ENCODE measurements at regions not wholly inside any gene's neighbourhood (a gene's known extent, or its start where the extent isn't known, plus 50 kb on each side); places are given as distances from the start of the nearest gene placed in this dataset.
"Not testable (repeated sequence)": the region's sequence is repeated elsewhere in the genome, so short reads cannot be mapped to it uniquely, and the experiment has no call there.

DNA sequence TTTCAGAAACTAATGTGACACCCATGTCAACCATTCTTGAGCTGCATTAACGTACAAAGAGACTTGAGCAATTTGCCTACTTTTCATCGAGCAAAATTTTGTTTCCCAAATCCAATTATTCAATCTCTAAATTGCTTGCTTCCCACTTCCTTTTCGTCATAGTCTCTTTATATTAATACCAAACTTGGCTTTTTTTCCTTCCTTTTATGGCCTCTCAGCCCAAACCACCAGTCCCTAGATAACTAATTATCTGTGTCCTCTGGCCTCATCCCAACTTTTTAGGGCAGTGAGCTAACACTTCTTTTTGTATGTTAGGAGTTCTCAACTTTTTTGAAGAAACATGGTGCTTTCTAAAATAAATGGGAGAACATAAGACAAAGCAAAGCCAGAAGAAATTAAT is 155.5 kb upstream of the S1PR3 start:
- peaks cover 3 to 7% of the 10 kb centered on the region in 2 donors for H3K4me1 ChIP-seq (ENCODE audit: control insufficient read depth in 1 of 2, low read depth in 2 of 2)
- no peaks in the 10 kb centered on the region for H3K9me3 ChIP-seq
- TF ChIP-seq, protein P1, sequence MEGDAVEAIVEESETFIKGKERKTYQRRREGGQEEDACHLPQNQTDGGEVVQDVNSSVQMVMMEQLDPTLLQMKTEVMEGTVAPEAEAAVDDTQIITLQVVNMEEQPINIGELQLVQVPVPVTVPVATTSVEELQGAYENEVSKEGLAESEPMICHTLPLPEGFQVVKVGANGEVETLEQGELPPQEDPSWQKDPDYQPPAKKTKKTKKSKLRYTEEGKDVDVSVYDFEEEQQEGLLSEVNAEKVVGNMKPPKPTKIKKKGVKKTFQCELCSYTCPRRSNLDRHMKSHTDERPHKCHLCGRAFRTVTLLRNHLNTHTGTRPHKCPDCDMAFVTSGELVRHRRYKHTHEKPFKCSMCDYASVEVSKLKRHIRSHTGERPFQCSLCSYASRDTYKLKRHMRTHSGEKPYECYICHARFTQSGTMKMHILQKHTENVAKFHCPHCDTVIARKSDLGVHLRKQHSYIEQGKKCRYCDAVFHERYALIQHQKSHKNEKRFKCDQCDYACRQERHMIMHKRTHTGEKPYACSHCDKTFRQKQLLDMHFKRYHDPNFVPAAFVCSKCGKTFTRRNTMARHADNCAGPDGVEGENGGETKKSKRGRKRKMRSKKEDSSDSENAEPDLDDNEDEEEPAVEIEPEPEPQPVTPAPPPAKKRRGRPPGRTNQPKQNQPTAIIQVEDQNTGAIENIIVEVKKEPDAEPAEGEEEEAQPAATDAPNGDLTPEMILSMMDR (IDR thresholded peaks at IDR 0.05), result no peak
- DNase-seq (ENCODE audit: low spot score) (no peak), ATAC-seq (ENCODE audit: insufficient number of reproducible peaks, low FRiP score, low read depth) (no peak)
- no peak overlapping the region for H3K27ac ChIP-seq
- H3K4me3 ChIP-seq, result no peak overlapping the region
- H3K27me3 ChIP-seq (replicated peaks; ENCODE audit: insufficient read depth), result no peaks in the 10 kb centered on the region
- no peaks in the 10 kb centered on the region for H3K36me3 ChIP-seq

DNA sequence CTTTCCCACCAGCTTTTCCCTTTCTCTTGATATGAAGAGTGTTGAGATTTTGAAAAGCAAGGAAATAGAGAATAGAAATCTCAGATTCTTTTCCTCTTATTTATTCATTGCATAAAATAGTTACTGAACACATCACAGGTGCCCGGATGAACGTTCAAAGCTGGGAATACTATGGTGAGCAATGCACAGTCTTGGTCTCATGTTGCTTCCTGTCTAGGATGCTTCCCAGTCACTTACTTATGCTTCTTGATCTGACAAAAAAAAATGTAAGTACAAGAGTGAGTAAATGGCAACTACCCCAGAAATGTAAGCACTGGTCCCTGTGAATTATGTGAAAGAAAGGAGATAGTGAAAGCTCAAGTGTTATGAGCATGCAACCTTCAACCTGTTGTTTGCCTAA is 153.5 kb upstream of the S1PR3 start:
- ATAC-seq (ENCODE audit: insufficient number of reproducible peaks, low FRiP score, low read depth) (no peak), DNase-seq (ENCODE audit: low spot score) (no peak)
- no peaks in the 10 kb centered on the region for H3K9me3 ChIP-seq
- no peak overlapping the region for H3K4me3 ChIP-seq
- H3K27me3 ChIP-seq (replicated peaks; ENCODE audit: insufficient read depth), result no peaks in the 10 kb centered on the region
- H3K27ac ChIP-seq, result no peak overlapping the region
- TF ChIP-seq, protein P1 (IDR thresholded peaks at IDR 0.05), result no peak
- peaks cover 3 to 7% of the 10 kb centered on the region in 2 donors for H3K4me1 ChIP-seq (ENCODE audit: control insufficient read depth in 1 of 2, low read depth in 2 of 2)
- H3K36me3 ChIP-seq, result no peaks in the 10 kb centered on the region

DNA sequence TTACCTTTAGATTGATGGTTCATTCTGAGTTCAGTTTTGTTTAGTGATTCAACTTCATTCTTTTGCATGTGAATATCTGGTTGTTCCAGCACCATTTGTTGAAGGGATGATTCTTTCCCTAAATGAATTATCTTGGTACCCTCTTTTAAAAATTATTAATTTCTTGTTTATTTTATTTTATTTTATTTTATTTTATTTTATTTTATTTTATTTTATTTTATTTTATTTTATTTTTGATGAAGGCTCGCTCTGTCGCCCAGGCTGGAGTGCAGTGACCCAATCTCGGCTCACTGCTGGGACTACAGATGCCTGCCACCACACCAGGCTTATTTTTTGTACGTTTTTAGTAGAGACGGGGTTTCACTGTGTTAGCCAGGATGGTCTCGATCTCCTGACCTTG is 141.4 kb upstream of the S1PR3 start:
- H3K27ac ChIP-seq; H3K4me3 ChIP-seq; H3K36me3 ChIP-seq; H3K27me3 ChIP-seq (replicated peaks; ENCODE audit: insufficient read depth); ATAC-seq (ENCODE audit: insufficient number of reproducible peaks, low FRiP score, low read depth); DNase-seq (ENCODE audit: low spot score): not testable (repeated sequence)
- Histone ChIP-seq H3K4me1 (ENCODE audit: control insufficient read depth in 1 of 2, low read depth in 2 of 2) (peaks cover 4 to 13% of the 10 kb centered on the region in 2 donors), H3K9me3 (peaks cover 11% of the 10 kb centered on the region)

DNA sequence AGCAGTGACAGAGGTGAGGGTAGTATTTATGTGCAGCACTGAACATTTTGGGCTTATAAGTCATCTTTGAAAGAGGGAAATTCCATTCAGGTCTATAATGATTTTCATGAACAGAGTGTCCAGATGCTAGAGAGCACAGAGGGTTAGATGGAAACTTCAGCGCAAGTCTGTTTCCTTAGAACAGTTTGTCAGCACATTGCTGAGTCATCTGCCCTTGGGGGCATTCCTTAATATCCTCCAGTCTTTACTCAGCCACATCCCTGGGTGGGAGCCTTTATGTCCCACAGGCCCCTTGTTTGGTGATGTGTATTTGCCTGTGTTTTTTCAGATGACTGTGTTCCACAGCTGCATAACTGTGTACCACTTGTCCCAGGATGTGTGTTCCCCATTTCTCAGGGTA is 138.5 kb upstream of the S1PR3 start:
- no peak for DNase-seq (ENCODE audit: low spot score)
- no peak for ATAC-seq (ENCODE audit: insufficient number of reproducible peaks, low FRiP score, low read depth)
- Histone ChIP-seq H3K27me3 (replicated peaks; ENCODE audit: insufficient read depth) (no peaks in the 10 kb centered on the region), H3K9me3 (peaks cover 10% of the 10 kb centered on the region), H3K27ac (no peak overlapping the region), H3K4me3 (no peak overlapping the region), H3K4me1 (ENCODE audit: control insufficient read depth in 1 of 2, low read depth in 2 of 2) (peaks cover 4 to 13% of the 10 kb centered on the region in 2 donors), H3K36me3 (no peaks in the 10 kb centered on the region)
- TF ChIP-seq, protein P1 (IDR thresholded peaks at IDR 0.05), result no peak

DNA sequence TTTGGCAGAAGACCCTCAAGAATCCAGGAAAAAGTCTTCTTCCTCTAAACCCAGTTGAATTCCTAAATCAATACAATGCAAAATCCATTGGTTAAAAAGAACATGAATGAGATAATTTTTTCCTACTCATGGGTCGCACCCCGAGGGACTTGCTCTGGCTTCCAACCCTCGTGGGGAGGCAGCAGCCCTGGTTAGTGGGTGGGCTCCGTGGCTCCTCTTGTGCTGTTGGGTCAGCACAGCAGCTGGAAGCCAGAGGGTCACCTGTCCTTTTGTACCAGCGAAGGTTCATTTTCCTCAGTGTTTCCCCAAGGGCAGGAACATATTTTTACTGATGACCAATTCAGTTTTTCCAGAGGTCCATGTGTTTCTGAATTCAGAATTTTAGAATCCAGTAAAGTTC is 120.6 kb upstream of the S1PR3 start:
- Histone ChIP-seq H3K4me3 (no peak overlapping the region), H3K36me3 (no peaks in the 10 kb centered on the region), H3K27me3 (replicated peaks; ENCODE audit: insufficient read depth) (no peaks in the 10 kb centered on the region), H3K27ac (no peak overlapping the region), H3K4me1 (ENCODE audit: control insufficient read depth in 1 of 2, low read depth in 2 of 2) (peaks cover 0 to 4% of the 10 kb centered on the region in 2 donors), H3K9me3 (no peaks in the 10 kb centered on the region)
- no peak for ATAC-seq (ENCODE audit: insufficient number of reproducible peaks, low FRiP score, low read depth)
- TF ChIP-seq, protein P1 (IDR thresholded peaks at IDR 0.05), result no peak
- DNase-seq (ENCODE audit: low spot score), result no peak

DNA sequence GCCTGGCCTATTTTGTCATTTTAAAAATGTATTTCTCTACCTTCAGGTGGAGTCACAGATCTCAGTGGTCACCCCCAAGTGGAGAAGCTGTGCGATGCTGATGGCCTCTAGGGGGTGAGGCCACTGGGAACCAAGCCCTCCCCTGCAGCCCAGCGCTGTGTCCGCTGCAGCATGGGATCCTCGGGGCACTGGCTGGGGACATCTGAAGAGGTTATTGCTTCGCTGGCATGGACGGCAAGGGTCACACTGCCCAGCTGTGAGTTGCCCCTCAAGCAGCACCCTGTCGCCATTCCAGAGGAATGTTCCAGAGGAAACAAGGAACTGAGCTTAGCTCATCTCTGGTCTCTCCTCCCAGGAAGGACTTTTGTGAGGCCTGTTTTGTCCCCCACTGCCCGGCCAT is 119.6 kb upstream of the S1PR3 start:
- Histone ChIP-seq H3K27me3 (replicated peaks; ENCODE audit: insufficient read depth) (no peaks in the 10 kb centered on the region), H3K4me1 (ENCODE audit: control insufficient read depth in 1 of 2, low read depth in 2 of 2) (peaks cover 0 to 4% of the 10 kb centered on the region in 2 donors), H3K9me3 (no peaks in the 10 kb centered on the region), H3K36me3 (no peaks in the 10 kb centered on the region), H3K4me3 (no peak overlapping the region), H3K27ac (no peak overlapping the region)
- no peak for ATAC-seq (ENCODE audit: insufficient number of reproducible peaks, low FRiP score, low read depth)
- TF ChIP-seq, protein P1 (IDR thresholded peaks at IDR 0.05), result no peak
- no peak for DNase-seq (ENCODE audit: low spot score)

Measured in thoracic aorta (tissue), 2 donors.